ENCODE measurements at regions not wholly inside any gene's neighbourhood (a gene's known extent, or its start where the extent isn't known, plus 50 kb on each side); places are given as distances from the start of the nearest gene placed in this dataset.
"Not testable (repeated sequence)": the region's sequence is repeated elsewhere in the genome, so short reads cannot be mapped to it uniquely, and the experiment has no call there.

DNA sequence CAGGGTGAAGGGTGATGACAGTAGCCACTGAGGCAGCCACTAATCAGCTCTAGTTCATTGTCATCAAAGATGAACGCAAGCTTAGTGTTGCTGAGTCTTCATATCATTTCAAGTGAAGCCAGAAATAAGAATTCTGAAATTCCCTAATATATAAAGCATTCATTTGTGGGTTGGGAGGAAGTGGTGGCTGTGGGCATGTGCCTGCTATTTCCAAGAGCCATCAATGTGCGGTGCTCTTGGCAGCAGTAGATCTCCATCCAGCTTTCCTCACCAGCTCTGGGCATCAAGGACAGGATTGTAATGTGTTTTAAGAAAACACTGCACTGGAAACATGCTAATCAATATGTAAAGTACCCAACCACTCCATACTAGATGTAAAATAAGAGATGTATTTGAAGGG lies 202.5 kb upstream of the AHR start:
- H3K4me1 ChIP-seq: no peaks in the 10 kb centered on the region

DNA sequence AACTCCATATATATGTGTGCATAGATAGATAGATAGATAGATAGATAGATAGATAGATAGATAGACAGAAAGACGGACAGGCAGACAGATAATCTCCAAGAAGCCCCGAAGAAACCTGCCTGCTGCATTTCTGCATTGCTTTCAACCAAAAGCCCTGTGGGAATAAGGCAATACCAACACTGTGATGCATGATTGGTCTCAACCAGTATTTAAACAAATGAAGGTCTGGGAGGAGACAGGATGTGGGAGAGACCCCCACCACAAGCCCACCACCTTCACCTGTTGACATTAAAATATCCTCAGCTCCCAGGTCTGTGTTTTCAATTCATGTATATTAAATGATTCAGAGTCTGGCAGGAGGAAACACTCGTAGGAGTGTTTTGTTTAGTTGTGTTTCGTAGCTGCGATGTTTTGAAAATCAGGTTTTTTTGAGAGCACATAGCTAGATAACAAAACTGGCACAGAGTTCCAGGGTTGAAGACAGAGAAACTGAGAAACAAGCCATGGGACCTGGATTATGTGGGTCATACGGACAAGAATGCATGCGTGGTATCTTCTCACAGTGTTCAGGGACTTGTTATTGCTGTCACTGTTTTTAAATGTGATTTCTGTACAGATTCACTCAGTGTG lies 200.7 kb upstream of the AHR start:
- no peaks in the 10 kb centered on the region for H3K36me3 ChIP-seq (ENCODE audit: control insufficient read depth, insufficient read depth, low read length)
- no peak overlapping the region for H3K27ac ChIP-seq
- H3K79me2 ChIP-seq: no peaks in the 10 kb centered on the region
- TF ChIP-seq, protein P1, sequence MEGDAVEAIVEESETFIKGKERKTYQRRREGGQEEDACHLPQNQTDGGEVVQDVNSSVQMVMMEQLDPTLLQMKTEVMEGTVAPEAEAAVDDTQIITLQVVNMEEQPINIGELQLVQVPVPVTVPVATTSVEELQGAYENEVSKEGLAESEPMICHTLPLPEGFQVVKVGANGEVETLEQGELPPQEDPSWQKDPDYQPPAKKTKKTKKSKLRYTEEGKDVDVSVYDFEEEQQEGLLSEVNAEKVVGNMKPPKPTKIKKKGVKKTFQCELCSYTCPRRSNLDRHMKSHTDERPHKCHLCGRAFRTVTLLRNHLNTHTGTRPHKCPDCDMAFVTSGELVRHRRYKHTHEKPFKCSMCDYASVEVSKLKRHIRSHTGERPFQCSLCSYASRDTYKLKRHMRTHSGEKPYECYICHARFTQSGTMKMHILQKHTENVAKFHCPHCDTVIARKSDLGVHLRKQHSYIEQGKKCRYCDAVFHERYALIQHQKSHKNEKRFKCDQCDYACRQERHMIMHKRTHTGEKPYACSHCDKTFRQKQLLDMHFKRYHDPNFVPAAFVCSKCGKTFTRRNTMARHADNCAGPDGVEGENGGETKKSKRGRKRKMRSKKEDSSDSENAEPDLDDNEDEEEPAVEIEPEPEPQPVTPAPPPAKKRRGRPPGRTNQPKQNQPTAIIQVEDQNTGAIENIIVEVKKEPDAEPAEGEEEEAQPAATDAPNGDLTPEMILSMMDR (IDR thresholded peaks at IDR 0.05): no peak
- no peak overlapping the region for H3K4me2 ChIP-seq (ENCODE audit: low read length)
- H3K4me1 ChIP-seq: no peaks in the 10 kb centered on the region
- H3K4me3 ChIP-seq (ENCODE audit: low read depth, low read length): no peak overlapping the region
- no peaks in the 10 kb centered on the region for H3K9me3 ChIP-seq (ENCODE audit: control insufficient read depth, low read length)
- H3K27me3 ChIP-seq (ENCODE audit: control insufficient read depth, insufficient read depth, low read length): no peaks in the 10 kb centered on the region
- H2AFZ ChIP-seq: no peak overlapping the region
- H3K9ac ChIP-seq: no peak overlapping the region

More for the DNA sequence above, 202.5 kb upstream of the AHR start:
- TF ChIP-seq, protein P1 (IDR thresholded peaks at IDR 0.05): no peak
- H3K9me3 ChIP-seq (ENCODE audit: control insufficient read depth, low read length): no peaks in the 10 kb centered on the region
- H3K4me3 ChIP-seq (ENCODE audit: low read depth, low read length): no peak overlapping the region
- no peaks in the 10 kb centered on the region for H3K36me3 ChIP-seq (ENCODE audit: control insufficient read depth, insufficient read depth, low read length)
- no peak overlapping the region for H3K4me2 ChIP-seq (ENCODE audit: low read length)
- H3K9ac ChIP-seq: no peak overlapping the region
- H3K27me3 ChIP-seq (ENCODE audit: control insufficient read depth, insufficient read depth, low read length): no peaks in the 10 kb centered on the region
- H3K79me2 ChIP-seq: no peaks in the 10 kb centered on the region
- H2AFZ ChIP-seq: no peak overlapping the region
- H3K27ac ChIP-seq: no peak overlapping the region

DNA sequence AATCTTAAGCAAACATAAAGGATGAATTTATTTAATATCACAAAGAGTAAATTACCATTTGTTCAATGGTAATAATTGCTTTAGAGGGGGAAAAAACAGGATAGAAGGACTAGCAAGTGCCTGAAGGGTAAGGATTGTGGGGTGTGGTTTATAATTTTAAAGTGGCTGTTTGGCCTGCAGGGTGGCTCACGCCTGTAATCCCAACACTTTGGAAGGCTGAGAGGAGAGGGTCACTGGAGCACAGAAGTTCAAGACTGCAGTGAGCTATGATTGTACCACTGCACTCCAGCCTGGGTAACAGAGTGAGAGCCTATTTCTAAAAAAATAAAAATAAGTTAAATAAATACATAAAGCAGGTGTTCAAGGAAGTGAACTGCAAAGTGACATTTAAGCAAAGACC lies 199.9 kb upstream of the AHR start:
- Histone ChIP-seq H2AFZ (no peak overlapping the region), H3K27ac (no peak overlapping the region), H3K36me3 (ENCODE audit: control insufficient read depth, insufficient read depth, low read length) (no peaks in the 10 kb centered on the region), H3K9me3 (ENCODE audit: control insufficient read depth, low read length) (no peaks in the 10 kb centered on the region), H3K4me3 (ENCODE audit: low read depth, low read length) (no peak overlapping the region), H3K4me2 (ENCODE audit: low read length) (no peak overlapping the region), H3K27me3 (ENCODE audit: control insufficient read depth, insufficient read depth, low read length) (no peaks in the 10 kb centered on the region), H3K4me1 (no peaks in the 10 kb centered on the region), H3K9ac (no peak overlapping the region), H3K79me2 (no peaks in the 10 kb centered on the region)
- TF ChIP-seq, protein P1 (IDR thresholded peaks at IDR 0.05): no peak

DNA sequence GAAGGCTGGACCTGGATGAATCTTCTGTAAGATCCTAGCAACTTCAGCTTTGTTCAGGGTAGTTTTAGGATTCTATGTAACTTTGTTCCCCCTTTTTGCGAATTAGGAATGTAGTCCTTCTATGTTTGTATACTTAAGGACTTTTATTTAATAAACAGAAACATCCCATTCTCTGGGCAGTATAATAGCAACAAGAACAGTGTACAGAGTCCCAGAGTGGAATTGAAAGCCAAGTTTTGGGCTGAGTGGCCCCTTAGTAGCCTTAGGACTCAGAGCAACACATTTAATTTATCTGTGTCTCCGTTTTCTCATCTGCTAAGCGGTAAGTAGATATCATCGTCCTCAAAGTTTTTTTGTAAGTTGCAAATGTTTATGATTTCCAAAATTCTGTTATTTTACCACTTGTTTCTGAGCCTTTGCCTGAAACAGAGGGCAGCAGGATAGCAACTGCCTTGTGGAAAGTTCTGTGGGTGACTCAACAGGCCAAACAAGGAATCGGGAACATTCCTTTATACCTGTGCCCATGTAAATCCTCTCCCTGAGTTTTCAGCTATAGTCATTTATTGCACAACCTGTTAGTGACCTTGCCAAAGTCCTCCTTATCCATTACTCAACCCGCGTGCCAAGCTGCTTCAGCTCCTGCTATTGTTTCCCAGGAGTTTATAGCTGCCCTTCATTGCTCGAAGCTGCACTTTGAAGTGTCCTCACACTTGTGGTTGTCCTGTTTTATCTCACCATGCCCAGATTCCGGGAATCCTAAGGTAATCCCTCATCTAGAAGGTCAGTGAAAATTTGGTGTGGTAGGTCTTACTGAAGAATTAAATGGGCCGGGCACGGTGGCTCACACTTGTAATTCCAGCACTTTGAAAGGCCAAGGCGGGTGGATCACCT lies 199.1 kb upstream of the AHR start:
- no peak overlapping the region for H3K4me3 ChIP-seq (ENCODE audit: low read depth, low read length)
- H3K9me3 ChIP-seq (ENCODE audit: control insufficient read depth, low read length): no peaks in the 10 kb centered on the region
- H3K36me3 ChIP-seq (ENCODE audit: control insufficient read depth, insufficient read depth, low read length): no peaks in the 10 kb centered on the region
- H3K4me1 ChIP-seq: no peaks in the 10 kb centered on the region
- H3K27ac ChIP-seq: no peak overlapping the region
- TF ChIP-seq, protein P1 (IDR thresholded peaks at IDR 0.05): no peak
- no peak overlapping the region for H2AFZ ChIP-seq
- H3K9ac ChIP-seq: no peak overlapping the region
- H3K79me2 ChIP-seq: no peaks in the 10 kb centered on the region
- no peaks in the 10 kb centered on the region for H3K27me3 ChIP-seq (ENCODE audit: control insufficient read depth, insufficient read depth, low read length)
- no peak overlapping the region for H3K4me2 ChIP-seq (ENCODE audit: low read length)

DNA sequence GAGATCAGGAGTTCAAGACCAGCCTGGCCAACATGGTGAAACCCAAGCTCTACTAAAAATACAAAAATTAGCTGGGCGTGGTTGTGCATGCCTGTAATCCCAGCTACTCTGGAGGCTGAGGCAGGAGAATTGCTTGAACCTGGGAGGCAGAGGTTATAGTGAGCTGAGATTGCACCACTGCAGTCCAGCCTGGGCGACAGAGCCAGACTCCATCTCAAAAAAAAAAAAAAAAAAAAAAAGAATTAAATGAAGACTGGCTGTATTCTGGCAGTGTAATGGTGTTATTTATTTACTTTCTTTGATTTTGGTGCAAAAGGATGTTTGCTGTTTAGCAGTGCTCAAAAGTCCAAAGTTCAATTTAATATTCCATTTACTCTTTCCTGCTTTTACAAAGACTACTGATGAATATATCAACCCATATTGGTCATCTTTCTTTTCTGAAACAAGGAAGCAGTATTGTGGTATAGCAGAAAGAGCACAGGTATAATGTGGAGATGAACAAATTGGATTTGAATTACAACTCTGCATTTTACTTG lies 198.4 kb upstream of the AHR start:
- H3K27me3 ChIP-seq (ENCODE audit: control insufficient read depth, insufficient read depth, low read length); H3K4me1 ChIP-seq; H3K4me2 ChIP-seq (ENCODE audit: low read length); H3K27ac ChIP-seq; H3K79me2 ChIP-seq; H3K4me3 ChIP-seq (ENCODE audit: low read depth, low read length); H3K36me3 ChIP-seq (ENCODE audit: control insufficient read depth, insufficient read depth, low read length); H3K9ac ChIP-seq; H2AFZ ChIP-seq; H3K9me3 ChIP-seq (ENCODE audit: control insufficient read depth, low read length): not testable (repeated sequence)

All from parathyroid adenoma (tissue), 2 donors.